ENCODE measurements at regions not wholly inside any gene's neighbourhood (a gene's known extent, or its start where the extent isn't known, plus 50 kb on each side); places are given as distances from the start of the nearest gene placed in this dataset.

- Mint-ChIP-seq H3K4me1 (peaks cover 1% of the 10 kb centered on the region), H3K36me3 (no peaks in the 10 kb centered on the region)
These were observed 114.0 kb upstream of the GLS start for GRCh38 chr2:190766595-190766994.

GRCh38 chr2:190767821-190768220 is 112.8 kb upstream of the GLS start:
- Mint-ChIP-seq H3K27me3 (peaks cover 2% of the 10 kb centered on the region), H3K36me3 (no peaks in the 10 kb centered on the region), H3K27ac (no peak overlapping the region), H3K4me1 (peaks cover 1% of the 10 kb centered on the region), H3K9me3 (no peaks in the 10 kb centered on the region), H3K4me3 (no peak overlapping the region)
- POLR2A ChIA-PET = no interaction called here
- no peak for ATAC-seq (ENCODE audit: low read depth)
- no peak for DNase-seq

More at GRCh38 chr2:190766595-190766994, 114.0 kb upstream of the GLS start:
- H3K4me3 Mint-ChIP-seq = no peak overlapping the region
- DNase-seq (no peak), ATAC-seq (ENCODE audit: low read depth) (no peak)
- H3K27ac Mint-ChIP-seq = no peak overlapping the region
- H3K27me3 Mint-ChIP-seq = peaks cover 2% of the 10 kb centered on the region
- no peaks in the 10 kb centered on the region for H3K9me3 Mint-ChIP-seq
- POLR2A ChIA-PET = no interaction called here

GRCh38 chr2:190769258-190769657 is 111.4 kb upstream of the GLS start:
- H3K27ac Mint-ChIP-seq = no peak overlapping the region

DNA sequence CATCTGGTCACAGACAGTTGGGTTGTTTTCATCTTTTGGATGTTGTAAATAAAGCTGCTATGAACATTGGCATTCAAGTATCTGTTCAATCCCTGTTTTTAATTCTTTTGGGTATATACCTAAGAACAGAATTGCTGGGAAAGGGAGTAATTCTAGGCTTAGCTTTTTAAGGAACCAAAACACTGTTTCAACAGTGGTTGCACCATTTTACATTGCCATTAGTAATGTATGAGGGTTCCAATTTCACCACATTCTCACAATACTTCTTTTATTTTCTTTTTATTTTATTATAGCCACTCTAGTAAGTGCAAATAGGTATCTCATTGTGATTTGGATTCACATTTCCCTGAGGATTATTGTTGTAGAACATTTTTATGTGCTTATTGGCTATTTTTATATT is 108.9 kb upstream of the GLS start:
- Mint-ChIP-seq H3K27ac (no peak overlapping the region), H3K36me3 (peaks cover 4% of the 10 kb centered on the region), H3K9me3 (peaks cover 1% of the 10 kb centered on the region), H3K4me3 (no peak overlapping the region), H3K4me1 (no peaks in the 10 kb centered on the region), H3K27me3 (peaks cover 2% of the 10 kb centered on the region)
- DNase-seq (no peak), ATAC-seq (ENCODE audit: low read depth) (no peak)
- POLR2A ChIA-PET = no interaction called here

More at GRCh38 chr2:190769258-190769657, 111.4 kb upstream of the GLS start:
- Mint-ChIP-seq H3K27me3 (peaks cover 2% of the 10 kb centered on the region), H3K4me3 (no peak overlapping the region), H3K9me3 (no peaks in the 10 kb centered on the region), H3K4me1 (no peaks in the 10 kb centered on the region), H3K36me3 (no peaks in the 10 kb centered on the region)
- ATAC-seq (ENCODE audit: low read depth) = no peak
- POLR2A ChIA-PET = no interaction called here
- DNase-seq = no peak

- ATAC-seq (ENCODE audit: low read depth) (no peak), DNase-seq (no peak)
- Mint-ChIP-seq H3K4me1 (peaks cover 6% of the 10 kb centered on the region), H3K27me3 (peaks cover 5% of the 10 kb centered on the region), H3K9me3 (peaks cover 2% of the 10 kb centered on the region), H3K36me3 (no peaks in the 10 kb centered on the region), H3K27ac (no peak overlapping the region), H3K4me3 (no peak overlapping the region)
- POLR2A ChIA-PET = no interaction called here
These were observed 100.0 kb upstream of the GLS start for GRCh38 chr2:190780594-190780993.

GRCh38 chr2:190781604-190782198 is 98.9 kb upstream of the GLS start:
- peaks cover 5% of the 10 kb centered on the region for H3K27me3 Mint-ChIP-seq
- DNase-seq (no peak), ATAC-seq (ENCODE audit: low read depth) (no peak)
- H3K27ac Mint-ChIP-seq = no peak overlapping the region
- H3K4me1 Mint-ChIP-seq = peaks cover 7% of the 10 kb centered on the region
- H3K36me3 Mint-ChIP-seq = no peaks in the 10 kb centered on the region
- H3K4me3 Mint-ChIP-seq = no peak overlapping the region
- peaks cover 2% of the 10 kb centered on the region for H3K9me3 Mint-ChIP-seq
- POLR2A ChIA-PET = no interaction called here

GRCh38 chr2:190782264-190782663 is 98.4 kb upstream of the GLS start:
- no peak for ATAC-seq (ENCODE audit: low read depth)
- H3K4me3 Mint-ChIP-seq = no peak overlapping the region
- POLR2A ChIA-PET = no interaction called here
- peaks cover 8% of the 10 kb centered on the region for H3K4me1 Mint-ChIP-seq
- no peaks in the 10 kb centered on the region for H3K36me3 Mint-ChIP-seq
- H3K27me3 Mint-ChIP-seq = peaks cover 5% of the 10 kb centered on the region
- peaks cover 2% of the 10 kb centered on the region for H3K9me3 Mint-ChIP-seq
- DNase-seq = no peak
- no peak overlapping the region for H3K27ac Mint-ChIP-seq

GRCh38 chr2:190783513-190784263 is 96.9 kb upstream of the GLS start:
- H3K27me3 Mint-ChIP-seq = peaks cover 5% of the 10 kb centered on the region
- H3K9me3 Mint-ChIP-seq = peaks cover 2% of the 10 kb centered on the region
- peaks cover 8% of the 10 kb centered on the region for H3K4me1 Mint-ChIP-seq
- DNase-seq (no peak), ATAC-seq (ENCODE audit: low read depth) (no peak)
- H3K27ac Mint-ChIP-seq = no peak overlapping the region
- POLR2A ChIA-PET = interaction anchor here (1.0 kb wide), 1 partner anchor 177 kb away, joined by 3 read pairs; no protein-coding TSS in a partner anchor
- no peak overlapping the region for H3K4me3 Mint-ChIP-seq
- no peaks in the 10 kb centered on the region for H3K36me3 Mint-ChIP-seq

- H3K4me3 Mint-ChIP-seq = no peak overlapping the region
- H3K9me3 Mint-ChIP-seq = peaks cover 2% of the 10 kb centered on the region
- ATAC-seq (ENCODE audit: low read depth) = no peak
- H3K36me3 Mint-ChIP-seq = no peaks in the 10 kb centered on the region
- H3K4me1 Mint-ChIP-seq = peaks cover 8% of the 10 kb centered on the region
- no peak for DNase-seq
- H3K27ac Mint-ChIP-seq = no peak overlapping the region
- H3K27me3 Mint-ChIP-seq = no peaks in the 10 kb centered on the region
- POLR2A ChIA-PET = no interaction called here
These were observed 95.3 kb upstream of the GLS start for GRCh38 chr2:190785334-190785733.

GRCh38 chr2:190786404-190787166 is 94.0 kb upstream of the GLS start:
- DNase-seq (no peak), ATAC-seq (ENCODE audit: low read depth) (no peak)
- Mint-ChIP-seq H3K27me3 (no peaks in the 10 kb centered on the region), H3K4me1 (peaks cover 8% of the 10 kb centered on the region), H3K36me3 (no peaks in the 10 kb centered on the region), H3K9me3 (peaks cover 2% of the 10 kb centered on the region), H3K27ac (no peak overlapping the region), H3K4me3 (no peak overlapping the region)
- POLR2A ChIA-PET = no interaction called here

GRCh38 chr2:190787743-190788235 is 92.8 kb upstream of the GLS start:
- Mint-ChIP-seq H3K27ac (no peak overlapping the region), H3K4me1 (peaks cover 7% of the 10 kb centered on the region), H3K4me3 (no peak overlapping the region), H3K27me3 (no peaks in the 10 kb centered on the region), H3K9me3 (peaks cover 2% of the 10 kb centered on the region), H3K36me3 (no peaks in the 10 kb centered on the region)
- POLR2A ChIA-PET = no interaction called here
- no peak for DNase-seq
- ATAC-seq (ENCODE audit: low read depth) = no peak

DNA sequence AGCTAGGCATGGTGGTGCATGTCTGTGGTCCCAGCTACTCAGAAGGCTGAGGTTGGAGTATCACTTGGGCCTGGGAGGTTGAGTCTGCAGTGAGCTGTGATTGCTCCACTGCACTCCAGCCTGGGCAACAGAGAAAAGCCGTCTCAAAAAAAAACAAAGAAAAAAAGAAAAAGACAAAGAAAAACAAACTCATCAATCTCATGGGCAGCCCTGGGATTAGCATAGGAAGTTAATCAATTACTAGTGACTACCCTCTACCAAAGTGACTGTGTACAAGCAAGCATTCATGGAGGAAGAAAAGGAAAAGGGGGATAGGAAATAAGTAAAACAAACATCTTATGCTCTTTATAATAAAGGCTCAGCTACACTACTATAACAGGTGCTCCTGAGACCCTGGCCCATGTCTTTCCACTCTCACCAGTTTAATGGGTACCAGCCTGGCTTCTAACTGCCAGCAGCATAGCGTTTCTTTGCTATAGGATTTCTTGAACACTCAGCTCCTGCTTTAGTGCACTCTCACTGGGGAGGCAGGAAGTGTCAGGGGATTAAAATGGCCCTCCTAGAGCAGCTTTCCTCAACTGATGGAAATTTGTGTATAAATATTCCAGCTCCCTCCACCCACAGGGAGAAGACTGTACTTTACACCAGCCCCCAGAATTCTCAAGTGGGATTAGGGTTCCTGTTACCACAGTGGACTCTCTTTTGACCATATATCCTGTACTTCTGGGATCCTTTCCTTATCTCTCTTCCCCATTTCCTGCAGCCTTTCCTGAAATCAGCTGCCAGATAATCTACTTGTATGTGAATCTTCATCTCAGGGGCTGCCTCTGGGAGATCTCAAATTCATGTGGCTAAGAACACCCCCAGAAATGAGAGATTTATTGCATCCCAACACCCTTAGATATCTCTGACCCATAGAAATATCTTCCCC is 91.3 kb upstream of the GLS start:
- POLR2A ChIA-PET = no interaction called here
- Mint-ChIP-seq H3K4me3 (no peak overlapping the region), H3K27ac (no peak overlapping the region), H3K9me3 (peaks cover under 1% of the 10 kb centered on the region), H3K4me1 (peaks cover 10% of the 10 kb centered on the region), H3K27me3 (no peaks in the 10 kb centered on the region), H3K36me3 (no peaks in the 10 kb centered on the region)
- no peak for DNase-seq
- ATAC-seq (ENCODE audit: low read depth) = no peak
